Muscle of leg (tissue), 3 donors: ENCODE measurements at regions not wholly inside any gene's neighbourhood (a gene's known extent, or its start where the extent isn't known, plus 50 kb on each side); places are given as distances from the start of the nearest gene placed in this dataset.
"Not testable (repeated sequence)": the region's sequence is repeated elsewhere in the genome, so short reads cannot be mapped to it uniquely, and the experiment has no call there.

ENCODE experiments used
- DNase-seq: peaks from one replicate; pipeline ENCODE4 v3.0.0; 2013
- H3K27ac ChIP-seq: one replicate; pipeline ENCODE4 v1.5.1; 2013; ENCODE audit warnings: mild to moderate bottlenecking, low read length, control low read depth
- H3K27me3 ChIP-seq: one replicate; pipeline ENCODE4 v1.6.1; 2013; ENCODE audit warnings: low read length; ENCODE audit not compliant: control insufficient read depth, insufficient read depth
- H3K36me3 ChIP-seq: one replicate; pipeline ENCODE4 v1.6.1; 2013; ENCODE audit warnings: low read length; ENCODE audit not compliant: control insufficient read depth, insufficient read depth
- H3K4me1 ChIP-seq: one replicate; pipeline ENCODE4 v1.6.1; 2013; ENCODE audit warnings: low read length; ENCODE audit not compliant: control insufficient read depth, insufficient read depth
- H3K4me3 ChIP-seq: one replicate; pipeline ENCODE4 v1.5.1; 2013; ENCODE audit warnings: low read length, control low read depth
- H3K9me3 ChIP-seq: replicated peaks from 2 replicates; pipeline ENCODE4 v1.6.1; 2013; ENCODE audit warnings: low read depth, low read length; ENCODE audit not compliant: control insufficient read depth
- WGBS: methylation state at CpG from one replicate; pipeline ENCODE4 v1.1.5; 2013; ENCODE audit warnings: missing lambda C conversion rate; ENCODE audit not compliant: insufficient coverage; 5-methylcytosine and 5-hydroxymethylcytosine counted together

DNA sequence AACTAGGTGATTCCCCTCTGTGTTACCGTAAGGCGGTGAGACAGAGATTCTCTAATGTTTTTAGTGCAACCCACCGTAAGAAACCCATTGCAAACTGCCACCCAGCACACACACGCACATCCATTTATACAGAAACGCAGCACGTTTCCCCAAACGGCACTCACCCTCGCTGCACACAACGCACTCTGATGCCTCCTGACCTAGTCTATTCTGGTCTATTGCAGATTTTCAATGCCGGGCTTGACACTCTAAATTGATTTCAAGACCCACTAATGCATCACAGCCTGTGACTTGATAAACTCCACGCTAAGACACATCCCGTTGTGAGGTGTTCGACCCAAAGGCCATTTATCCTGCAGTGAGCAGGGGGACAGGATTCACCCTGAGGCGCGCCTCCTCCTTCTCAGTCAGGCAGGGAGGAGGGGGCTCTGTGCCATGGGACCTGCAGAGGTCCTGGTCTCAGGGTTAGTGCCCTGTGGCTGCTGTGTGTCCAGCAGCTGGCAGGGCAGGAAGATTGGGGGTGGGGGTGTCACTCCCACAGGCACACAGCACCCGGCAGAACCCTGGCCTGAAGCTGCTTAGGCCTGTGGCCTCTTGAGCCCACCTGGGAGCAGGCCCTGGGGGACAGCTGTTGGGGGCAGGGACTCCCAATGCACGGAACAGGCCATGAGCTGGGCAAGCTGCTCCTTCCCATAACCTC lies 335.6 kb downstream of the PREX1 start:
- no peak overlapping the region for H3K4me3 ChIP-seq
- H3K9me3 ChIP-seq = no peaks in the 10 kb centered on the region
- no peaks in the 10 kb centered on the region for H3K36me3 ChIP-seq
- peaks cover 19% of the 10 kb centered on the region for H3K4me1 ChIP-seq
- 63% methylated on average over 15 of the region's 17 CpGs for WGBS
- H3K27ac ChIP-seq = no peak overlapping the region
- peaks cover 18% of the 10 kb centered on the region for H3K27me3 ChIP-seq
- no peak for DNase-seq

GRCh38 chr20:48490961-48491831 lies 336.6 kb downstream of the PREX1 start:
- Histone ChIP-seq H3K36me3 (no peaks in the 10 kb centered on the region), H3K4me1 (peaks cover 26% of the 10 kb centered on the region), H3K9me3 (no peaks in the 10 kb centered on the region), H3K27ac (no peak overlapping the region), H3K4me3 (no peak overlapping the region), H3K27me3 (peaks cover 20% of the 10 kb centered on the region)
- WGBS = 73% methylated on average over 6 of the region's 10 CpGs
- DNase-seq = no peak

GRCh38 chr20:48490341-48490740 lies 337.5 kb downstream of the PREX1 start:
- 75% methylated on average over 1 of the region's 7 CpGs for WGBS
- Histone ChIP-seq H3K27me3 (peaks cover 21% of the 10 kb centered on the region), H3K4me1 (peaks cover 30% of the 10 kb centered on the region)
- H3K27ac ChIP-seq, H3K9me3 ChIP-seq, DNase-seq, H3K4me3 ChIP-seq, H3K36me3 ChIP-seq: not testable (repeated sequence)

DNA sequence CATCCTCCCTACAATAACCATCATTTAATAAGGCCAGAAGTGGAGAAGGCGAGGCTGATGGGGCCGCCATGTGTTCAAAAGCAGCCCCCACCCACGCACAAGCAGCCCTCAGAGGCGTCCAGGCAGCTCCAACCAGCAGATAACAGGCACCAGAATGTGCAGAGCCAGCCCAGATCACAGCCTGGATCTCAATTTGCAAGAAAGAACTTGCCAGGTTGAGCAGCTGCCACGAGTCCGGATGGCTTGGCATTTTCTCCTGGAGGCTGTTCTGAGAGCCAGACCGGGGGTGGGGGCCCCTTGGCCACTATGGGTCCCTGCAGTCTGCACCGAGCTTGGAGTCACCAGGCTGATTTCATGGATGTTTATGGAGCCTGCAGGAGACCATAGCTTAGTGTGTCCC lies 338.1 kb downstream of the PREX1 start:
- Histone ChIP-seq H3K36me3 (no peaks in the 10 kb centered on the region), H3K27me3 (peaks cover 27% of the 10 kb centered on the region), H3K4me3 (no peak overlapping the region), H3K4me1 (peaks cover 30% of the 10 kb centered on the region), H3K27ac (no peak overlapping the region), H3K9me3 (no peaks in the 10 kb centered on the region)
- WGBS = 29% methylated on average over 8 of the region's 8 CpGs
- peak; percentile 69 for DNase-seq

DNA sequence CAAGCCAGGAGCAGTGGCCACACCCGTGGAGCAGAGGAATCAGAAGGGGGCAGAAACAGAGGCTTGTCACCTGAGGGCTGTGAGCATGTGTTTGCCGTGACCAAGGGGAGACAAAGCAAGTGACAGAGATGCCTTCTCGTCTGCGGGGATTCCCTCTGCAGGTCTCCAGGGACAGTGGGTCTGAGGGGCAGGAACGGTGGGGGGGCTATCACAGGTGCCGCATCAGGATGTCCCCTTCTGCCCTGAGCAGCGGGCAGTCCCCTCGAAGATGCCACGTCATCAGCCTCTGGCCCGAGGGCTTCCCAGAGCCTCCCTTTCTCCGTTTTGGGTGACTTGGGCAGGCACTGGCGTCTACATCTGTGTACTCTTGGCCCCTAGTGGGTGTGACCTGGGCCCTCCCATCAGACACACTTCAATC lies 338.7 kb downstream of the PREX1 start:
- H3K9me3 ChIP-seq = no peaks in the 10 kb centered on the region
- H3K4me1 ChIP-seq = peaks cover 30% of the 10 kb centered on the region
- no peak overlapping the region for H3K27ac ChIP-seq
- H3K4me3 ChIP-seq = no peak overlapping the region
- DNase-seq = no peak
- 81% methylated on average over 12 of the region's 12 CpGs for WGBS
- H3K36me3 ChIP-seq = no peaks in the 10 kb centered on the region
- peaks cover 27% of the 10 kb centered on the region for H3K27me3 ChIP-seq

GRCh38 chr20:48488334-48489034 lies 339.3 kb downstream of the PREX1 start:
- Histone ChIP-seq H3K27me3 (peaks cover 27% of the 10 kb centered on the region), H3K4me1 (peaks cover 30% of the 10 kb centered on the region)
- WGBS = 50% methylated on average over 1 of the region's 9 CpGs
- H3K27ac ChIP-seq, H3K9me3 ChIP-seq, H3K36me3 ChIP-seq, DNase-seq, H3K4me3 ChIP-seq: not testable (repeated sequence)

- DNase-seq = peak; percentile 16
- H3K36me3 ChIP-seq = no peaks in the 10 kb centered on the region
- H3K9me3 ChIP-seq = no peaks in the 10 kb centered on the region
- no peak overlapping the region for H3K4me3 ChIP-seq
- no peak overlapping the region for H3K27ac ChIP-seq
- H3K4me1 ChIP-seq = peaks cover 30% of the 10 kb centered on the region
- peaks cover 35% of the 10 kb centered on the region for H3K27me3 ChIP-seq
- 32% methylated on average over 6 of the region's 7 CpGs for WGBS
Observed at GRCh38 chr20:48486065-48486464, 341.7 kb downstream of the PREX1 start.

- not testable (repeated sequence) for H3K4me3 ChIP-seq, H3K9me3 ChIP-seq, DNase-seq, H3K27ac ChIP-seq, H3K36me3 ChIP-seq
- peaks cover 27% of the 10 kb centered on the region for H3K4me1 ChIP-seq
- H3K27me3 ChIP-seq = peaks cover 42% of the 10 kb centered on the region
- WGBS = 89% methylated on average over 3 of the region's 7 CpGs
Observed at GRCh38 chr20:48485153-48485552, 342.6 kb downstream of the PREX1 start.

DNA sequence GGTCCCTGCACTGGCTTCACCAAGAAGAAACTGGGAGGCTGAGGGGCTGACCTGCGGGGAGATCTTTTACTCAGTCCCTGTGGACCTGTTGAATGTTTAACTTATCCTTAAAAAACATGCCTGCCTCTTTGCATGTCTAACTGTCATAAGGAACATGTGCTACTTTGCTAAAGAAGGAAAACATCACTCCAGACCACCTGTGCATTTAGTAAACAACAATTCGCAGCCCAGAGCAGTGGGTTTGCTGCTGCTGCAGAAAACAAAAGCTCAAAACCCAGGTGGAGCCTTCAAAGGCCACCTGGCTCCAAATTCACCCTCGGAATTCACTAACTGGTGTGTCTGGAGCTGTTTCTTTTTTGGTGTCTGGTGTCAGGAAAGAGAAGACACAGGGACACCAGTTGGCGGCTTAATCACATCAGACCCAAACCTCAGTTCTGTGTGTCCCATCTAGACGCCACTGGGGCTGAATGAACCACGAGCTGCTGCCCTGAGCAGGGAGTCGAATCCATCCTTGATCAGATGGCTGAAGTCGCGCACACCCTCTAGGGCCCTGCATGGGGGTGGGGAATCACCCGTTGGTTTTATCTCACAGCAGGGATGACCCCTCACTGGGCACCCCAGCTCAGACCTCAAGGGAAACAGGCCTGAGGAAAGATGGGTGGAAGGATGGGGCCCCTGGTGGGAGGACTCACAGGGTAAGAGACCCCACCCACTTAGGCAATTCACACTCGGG lies 344.3 kb downstream of the PREX1 start:
- no peak for DNase-seq
- Histone ChIP-seq H3K27ac (no peak overlapping the region), H3K4me3 (no peak overlapping the region), H3K36me3 (no peaks in the 10 kb centered on the region), H3K27me3 (peaks cover 50% of the 10 kb centered on the region), H3K9me3 (no peaks in the 10 kb centered on the region), H3K4me1 (peaks cover 13% of the 10 kb centered on the region)
- 67% methylated on average over 5 of the region's 11 CpGs for WGBS
